ENCODE measurements at regions not wholly inside any gene's neighbourhood (a gene's known extent, or its start where the extent isn't known, plus 50 kb on each side); places are given as distances from the start of the nearest gene placed in this dataset.

- Histone ChIP-seq H3K27me3 (ENCODE audit: insufficient read depth, low read length) (no peaks in the 10 kb centered on the region), H3K36me3 (ENCODE audit: insufficient read depth, low read length) (no peaks in the 10 kb centered on the region), H2AFZ (ENCODE audit: low read depth, low read length) (no peak overlapping the region), H3K4me3 (ENCODE audit: low read length) (no peak overlapping the region), H3K9me3 (ENCODE audit: low read length) (no peaks in the 10 kb centered on the region), H3K4me1 (ENCODE audit: insufficient read depth, low read length) (no peaks in the 10 kb centered on the region)
Observed at GRCh38 chr4:11537846-11538245, 109.2 kb upstream of the HS3ST1 start.

- Histone ChIP-seq H3K9me3 (ENCODE audit: low read length) (no peaks in the 10 kb centered on the region), H3K4me1 (ENCODE audit: insufficient read depth, low read length) (no peaks in the 10 kb centered on the region)
Observed at GRCh38 chr4:11535333-11535732, 106.6 kb upstream of the HS3ST1 start.

GRCh38 chr4:11534623-11535302 is 106.1 kb upstream of the HS3ST1 start:
- Histone ChIP-seq H3K4me3 (ENCODE audit: low read length) (no peak overlapping the region), H3K9me3 (ENCODE audit: low read length) (no peaks in the 10 kb centered on the region), H3K27me3 (ENCODE audit: insufficient read depth, low read length) (no peaks in the 10 kb centered on the region), H3K36me3 (ENCODE audit: insufficient read depth, low read length) (no peaks in the 10 kb centered on the region), H2AFZ (ENCODE audit: low read depth, low read length) (no peak overlapping the region), H3K4me1 (ENCODE audit: insufficient read depth, low read length) (no peaks in the 10 kb centered on the region)

More at GRCh38 chr4:11535333-11535732, 106.6 kb upstream of the HS3ST1 start:
- H3K36me3 ChIP-seq (ENCODE audit: insufficient read depth, low read length), result no peaks in the 10 kb centered on the region
- no peaks in the 10 kb centered on the region for H3K27me3 ChIP-seq (ENCODE audit: insufficient read depth, low read length)
- H3K4me3 ChIP-seq (ENCODE audit: low read length), result no peak overlapping the region
- H2AFZ ChIP-seq (ENCODE audit: low read depth, low read length), result no peak overlapping the region

GRCh38 chr4:11532138-11532537 is 103.4 kb upstream of the HS3ST1 start:
- no peaks in the 10 kb centered on the region for H3K4me1 ChIP-seq (ENCODE audit: insufficient read depth, low read length)
- no peaks in the 10 kb centered on the region for H3K36me3 ChIP-seq (ENCODE audit: insufficient read depth, low read length)
- H2AFZ ChIP-seq (ENCODE audit: low read depth, low read length), result no peak overlapping the region
- H3K27me3 ChIP-seq (ENCODE audit: insufficient read depth, low read length), result no peaks in the 10 kb centered on the region
- no peak overlapping the region for H3K4me3 ChIP-seq (ENCODE audit: low read length)
- no peaks in the 10 kb centered on the region for H3K9me3 ChIP-seq (ENCODE audit: low read length)

GRCh38 chr4:11529625-11530201 is 101.0 kb upstream of the HS3ST1 start:
- Histone ChIP-seq H3K4me1 (ENCODE audit: insufficient read depth, low read length) (no peaks in the 10 kb centered on the region), H3K36me3 (ENCODE audit: insufficient read depth, low read length) (no peaks in the 10 kb centered on the region), H2AFZ (ENCODE audit: low read depth, low read length) (no peak overlapping the region), H3K4me3 (ENCODE audit: low read length) (no peak overlapping the region), H3K9me3 (ENCODE audit: low read length) (no peaks in the 10 kb centered on the region), H3K27me3 (ENCODE audit: insufficient read depth, low read length) (no peaks in the 10 kb centered on the region)

DNA sequence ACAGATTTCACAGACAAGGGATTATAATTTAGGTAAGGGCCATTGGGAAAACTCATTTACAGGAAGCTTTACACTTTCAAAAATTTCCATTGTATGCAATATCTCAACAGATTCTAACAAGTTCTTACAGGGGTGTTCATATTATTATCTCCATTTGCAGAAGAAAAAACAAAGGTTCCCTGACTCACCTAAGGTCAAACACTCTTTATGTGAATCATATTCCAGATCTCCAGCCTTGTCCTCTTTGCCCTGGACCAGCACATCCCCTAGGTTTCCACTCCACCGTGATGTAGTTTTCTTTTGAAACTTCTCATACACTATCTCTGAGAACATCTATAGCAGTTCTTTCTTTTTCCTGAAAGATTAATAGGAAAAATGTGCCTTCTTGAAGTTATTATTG is 96.4 kb upstream of the HS3ST1 start:
- H3K9me3 ChIP-seq (ENCODE audit: low read length), result no peaks in the 10 kb centered on the region
- no peaks in the 10 kb centered on the region for H3K4me1 ChIP-seq (ENCODE audit: insufficient read depth, low read length)
- H3K4me3 ChIP-seq (ENCODE audit: low read length), result no peak overlapping the region
- no peaks in the 10 kb centered on the region for H3K27me3 ChIP-seq (ENCODE audit: insufficient read depth, low read length)
- no peak overlapping the region for H2AFZ ChIP-seq (ENCODE audit: low read depth, low read length)
- no peaks in the 10 kb centered on the region for H3K36me3 ChIP-seq (ENCODE audit: insufficient read depth, low read length)

GRCh38 chr4:11518754-11519153 is 90.1 kb upstream of the HS3ST1 start:
- H3K9me3 ChIP-seq (ENCODE audit: low read length), result no peaks in the 10 kb centered on the region
- H3K4me1 ChIP-seq (ENCODE audit: insufficient read depth, low read length), result no peaks in the 10 kb centered on the region
- no peak overlapping the region for H3K4me3 ChIP-seq (ENCODE audit: low read length)
- no peaks in the 10 kb centered on the region for H3K27me3 ChIP-seq (ENCODE audit: insufficient read depth, low read length)
- H3K36me3 ChIP-seq (ENCODE audit: insufficient read depth, low read length), result no peaks in the 10 kb centered on the region
- no peak overlapping the region for H2AFZ ChIP-seq (ENCODE audit: low read depth, low read length)

- no peaks in the 10 kb centered on the region for H3K9me3 ChIP-seq (ENCODE audit: low read length)
- H2AFZ ChIP-seq (ENCODE audit: low read depth, low read length), result no peak overlapping the region
- H3K27me3 ChIP-seq (ENCODE audit: insufficient read depth, low read length), result no peaks in the 10 kb centered on the region
- H3K4me3 ChIP-seq (ENCODE audit: low read length), result no peak overlapping the region
- H3K4me1 ChIP-seq (ENCODE audit: insufficient read depth, low read length), result no peaks in the 10 kb centered on the region
- H3K36me3 ChIP-seq (ENCODE audit: insufficient read depth, low read length), result no peaks in the 10 kb centered on the region
Observed at GRCh38 chr4:11514779-11515419, 86.2 kb upstream of the HS3ST1 start.

GRCh38 chr4:11514003-11514402 is 85.3 kb upstream of the HS3ST1 start:
- Histone ChIP-seq H3K4me3 (ENCODE audit: low read length) (no peak overlapping the region), H3K27me3 (ENCODE audit: insufficient read depth, low read length) (no peaks in the 10 kb centered on the region), H3K36me3 (ENCODE audit: insufficient read depth, low read length) (no peaks in the 10 kb centered on the region)

DNA sequence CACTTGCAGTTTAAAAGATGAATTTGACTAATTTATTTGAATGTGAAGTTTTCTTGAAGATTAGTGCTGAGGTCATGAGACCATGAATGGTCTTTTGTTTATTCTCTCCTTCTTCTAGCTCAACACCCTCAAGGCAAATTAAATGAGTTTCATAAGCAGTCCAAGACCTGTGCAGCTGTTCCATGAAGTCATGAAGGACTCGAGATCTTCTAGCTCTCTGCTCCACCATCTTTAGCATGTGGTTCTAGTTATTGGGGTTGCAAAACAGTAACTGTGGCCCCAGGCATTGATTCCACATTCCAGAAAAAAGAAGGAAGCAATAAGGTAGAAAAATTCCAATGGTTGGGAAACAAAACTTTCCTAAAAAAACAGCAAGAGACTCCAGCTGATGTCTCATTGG is 84.2 kb upstream of the HS3ST1 start:
- no peaks in the 10 kb centered on the region for H3K9me3 ChIP-seq (ENCODE audit: low read length)
- H3K4me3 ChIP-seq (ENCODE audit: low read length), result no peak overlapping the region
- H2AFZ ChIP-seq (ENCODE audit: low read depth, low read length), result no peak overlapping the region
- no peaks in the 10 kb centered on the region for H3K36me3 ChIP-seq (ENCODE audit: insufficient read depth, low read length)
- no peaks in the 10 kb centered on the region for H3K4me1 ChIP-seq (ENCODE audit: insufficient read depth, low read length)
- H3K27me3 ChIP-seq (ENCODE audit: insufficient read depth, low read length), result no peaks in the 10 kb centered on the region

More at GRCh38 chr4:11514003-11514402, 85.3 kb upstream of the HS3ST1 start:
- H2AFZ ChIP-seq (ENCODE audit: low read depth, low read length), result no peak overlapping the region
- H3K4me1 ChIP-seq (ENCODE audit: insufficient read depth, low read length), result no peaks in the 10 kb centered on the region
- H3K9me3 ChIP-seq (ENCODE audit: low read length), result no peaks in the 10 kb centered on the region

GRCh38 chr4:11511321-11511720 is 82.6 kb upstream of the HS3ST1 start:
- no peaks in the 10 kb centered on the region for H3K4me1 ChIP-seq (ENCODE audit: insufficient read depth, low read length)
- H3K27me3 ChIP-seq (ENCODE audit: insufficient read depth, low read length), result no peaks in the 10 kb centered on the region
- H2AFZ ChIP-seq (ENCODE audit: low read depth, low read length), result no peak overlapping the region
- H3K9me3 ChIP-seq (ENCODE audit: low read length), result no peaks in the 10 kb centered on the region
- H3K4me3 ChIP-seq (ENCODE audit: low read length), result no peak overlapping the region
- H3K36me3 ChIP-seq (ENCODE audit: insufficient read depth, low read length), result no peaks in the 10 kb centered on the region

DNA sequence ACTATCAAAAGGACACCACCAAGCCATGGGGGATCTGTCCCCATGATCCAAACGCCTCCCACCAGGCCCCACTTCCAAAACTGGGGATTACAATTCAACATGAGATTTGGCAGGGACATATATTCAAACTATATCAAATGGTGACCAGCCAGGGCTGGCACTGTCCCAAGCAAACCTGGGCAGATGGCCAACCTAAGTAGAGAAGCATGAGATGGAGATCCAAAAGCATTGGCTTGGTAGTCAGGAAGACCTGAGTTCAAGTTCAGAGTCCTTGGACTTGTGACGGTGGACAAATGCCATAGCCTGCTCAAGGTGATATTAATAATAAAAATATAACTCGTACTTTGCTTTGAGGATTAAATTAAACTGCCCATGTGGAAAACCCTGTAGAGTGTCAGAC is 79.2 kb upstream of the HS3ST1 start:
- no peak overlapping the region for H2AFZ ChIP-seq (ENCODE audit: low read depth, low read length)
- no peak overlapping the region for H3K4me3 ChIP-seq (ENCODE audit: low read length)
- no peaks in the 10 kb centered on the region for H3K36me3 ChIP-seq (ENCODE audit: insufficient read depth, low read length)
- peaks cover 4% of the 10 kb centered on the region for H3K4me1 ChIP-seq (ENCODE audit: insufficient read depth, low read length)
- H3K9me3 ChIP-seq (ENCODE audit: low read length), result no peaks in the 10 kb centered on the region
- no peaks in the 10 kb centered on the region for H3K27me3 ChIP-seq (ENCODE audit: insufficient read depth, low read length)

DNA sequence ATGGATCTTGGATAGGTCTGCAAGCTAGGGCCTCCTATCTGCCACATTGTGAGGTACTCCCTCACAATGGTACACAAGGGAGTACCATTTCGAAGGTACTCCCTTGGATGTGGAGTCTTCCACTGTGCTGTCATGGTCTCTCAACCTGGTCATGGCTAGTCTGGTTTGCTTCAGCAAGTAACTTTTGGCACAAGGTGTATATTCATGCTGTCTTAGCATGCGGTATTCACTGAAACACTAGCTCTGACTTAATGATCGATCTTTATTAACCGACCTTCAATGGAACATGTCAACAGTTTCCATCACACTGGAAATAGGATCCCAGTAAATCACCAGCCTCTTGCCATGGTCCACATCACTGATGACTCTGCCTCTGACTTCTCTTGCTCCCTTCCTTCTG is 77.5 kb upstream of the HS3ST1 start:
- H3K4me3 ChIP-seq (ENCODE audit: low read length), result no peak overlapping the region
- H2AFZ ChIP-seq (ENCODE audit: low read depth, low read length), result no peak overlapping the region
- no peaks in the 10 kb centered on the region for H3K27me3 ChIP-seq (ENCODE audit: insufficient read depth, low read length)
- no peaks in the 10 kb centered on the region for H3K9me3 ChIP-seq (ENCODE audit: low read length)
- H3K4me1 ChIP-seq (ENCODE audit: insufficient read depth, low read length), result peaks cover 4% of the 10 kb centered on the region
- H3K36me3 ChIP-seq (ENCODE audit: insufficient read depth, low read length), result no peaks in the 10 kb centered on the region

All from neuron (in vitro differentiated cells).